ENCODE measurements at regions not wholly inside any gene's neighbourhood (a gene's known extent, or its start where the extent isn't known, plus 50 kb on each side); places are given as distances from the start of the nearest gene placed in this dataset.
"Not testable (repeated sequence)": the region's sequence is repeated elsewhere in the genome, so short reads cannot be mapped to it uniquely, and the experiment has no call there.

DNA sequence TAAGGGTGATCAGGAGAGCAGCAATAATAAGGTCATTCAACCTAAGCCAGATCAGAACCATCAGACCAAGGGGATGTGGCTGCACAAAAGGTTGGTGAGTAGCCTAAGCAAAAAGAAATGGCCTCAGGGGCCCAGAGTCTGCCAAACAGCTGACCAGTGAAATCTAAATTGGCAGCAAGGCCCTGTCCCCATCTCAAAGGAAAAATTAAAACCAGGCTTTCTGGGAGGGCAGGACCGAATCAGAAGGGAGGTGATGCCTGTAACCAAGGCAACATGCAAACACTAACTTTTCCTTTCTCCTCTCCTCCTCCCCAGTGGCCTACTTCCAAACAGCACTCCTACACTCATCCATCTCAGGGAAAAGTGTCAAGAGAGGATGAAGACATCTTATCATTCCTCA lies 256.4 kb downstream of the NUAK1 start:
- H3K4me1 Mint-ChIP-seq, result no peaks in the 10 kb centered on the region
- H3K36me3 Mint-ChIP-seq, result no peaks in the 10 kb centered on the region
- TF ChIP-seq, protein P1, sequence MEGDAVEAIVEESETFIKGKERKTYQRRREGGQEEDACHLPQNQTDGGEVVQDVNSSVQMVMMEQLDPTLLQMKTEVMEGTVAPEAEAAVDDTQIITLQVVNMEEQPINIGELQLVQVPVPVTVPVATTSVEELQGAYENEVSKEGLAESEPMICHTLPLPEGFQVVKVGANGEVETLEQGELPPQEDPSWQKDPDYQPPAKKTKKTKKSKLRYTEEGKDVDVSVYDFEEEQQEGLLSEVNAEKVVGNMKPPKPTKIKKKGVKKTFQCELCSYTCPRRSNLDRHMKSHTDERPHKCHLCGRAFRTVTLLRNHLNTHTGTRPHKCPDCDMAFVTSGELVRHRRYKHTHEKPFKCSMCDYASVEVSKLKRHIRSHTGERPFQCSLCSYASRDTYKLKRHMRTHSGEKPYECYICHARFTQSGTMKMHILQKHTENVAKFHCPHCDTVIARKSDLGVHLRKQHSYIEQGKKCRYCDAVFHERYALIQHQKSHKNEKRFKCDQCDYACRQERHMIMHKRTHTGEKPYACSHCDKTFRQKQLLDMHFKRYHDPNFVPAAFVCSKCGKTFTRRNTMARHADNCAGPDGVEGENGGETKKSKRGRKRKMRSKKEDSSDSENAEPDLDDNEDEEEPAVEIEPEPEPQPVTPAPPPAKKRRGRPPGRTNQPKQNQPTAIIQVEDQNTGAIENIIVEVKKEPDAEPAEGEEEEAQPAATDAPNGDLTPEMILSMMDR (IDR thresholded peaks at IDR 0.05), result no peak
- intact Hi-C loops (cut with micrococcal nuclease), result no loop called here
- H3K36me3 ChIP-seq (ENCODE audit: control insufficient read depth, insufficient read depth, low read length), result no peaks in the 10 kb centered on the region
- no peaks in the 10 kb centered on the region for H3K27me3 ChIP-seq (ENCODE audit: control insufficient read depth, insufficient read depth, low read length)
- H3K4me3 Mint-ChIP-seq, result no peak overlapping the region
- no peak for DNase-seq
- peaks cover 0 to 10% of the 10 kb centered on the region in 2 donors for H3K27me3 Mint-ChIP-seq (ENCODE audit: low read depth in 2 of 2)
- no peak overlapping the region for H3K4me3 ChIP-seq (ENCODE audit: low read length)
- no peaks in the 10 kb centered on the region for H3K9me3 ChIP-seq (ENCODE audit: control insufficient read depth, insufficient read depth, low read length)
- no peaks in the 10 kb centered on the region for H3K4me1 ChIP-seq (ENCODE audit: control insufficient read depth, insufficient read depth, low read length)
- ATAC-seq, result no peak
- no peak overlapping the region for H3K27ac Mint-ChIP-seq
- H3K9me3 Mint-ChIP-seq, result peaks cover 0 to 2% of the 10 kb centered on the region in 2 donors
- WGBS (ENCODE audit: insufficient coverage), result 80% methylated on average over 1 of the region's 1 CpG
- no peak overlapping the region for H3K27ac ChIP-seq (ENCODE audit: low read length)

DNA sequence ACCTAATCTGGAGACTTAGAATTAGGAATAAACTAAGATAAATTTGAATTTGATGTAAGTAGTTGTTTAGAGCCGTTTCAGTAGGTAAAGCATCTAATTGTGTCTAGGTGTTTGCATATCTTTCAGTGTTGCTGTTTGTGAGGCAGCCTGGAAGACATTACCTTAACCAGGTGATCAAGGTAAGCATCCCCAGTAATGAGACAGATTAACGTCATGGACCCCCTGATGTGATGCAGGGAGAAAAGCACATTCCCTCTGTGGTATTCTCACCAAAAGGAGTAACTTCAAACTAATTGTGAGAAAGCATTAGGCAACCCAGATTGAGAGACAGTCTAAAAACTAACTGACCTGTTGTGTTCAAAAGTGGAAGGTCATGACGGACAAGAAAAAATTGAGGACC lies 251.6 kb downstream of the NUAK1 start:
- no peaks in the 10 kb centered on the region for H3K4me1 ChIP-seq (ENCODE audit: control insufficient read depth, insufficient read depth, low read length)
- TF ChIP-seq, protein P1 (IDR thresholded peaks at IDR 0.05), result no peak
- Mint-ChIP-seq H3K4me1 (no peaks in the 10 kb centered on the region), H3K4me3 (no peak overlapping the region), H3K27me3 (ENCODE audit: low read depth in 2 of 2) (peaks cover 0 to 8% of the 10 kb centered on the region in 2 donors), H3K27ac (no peak overlapping the region), H3K9me3 (no peaks in the 10 kb centered on the region), H3K36me3 (no peaks in the 10 kb centered on the region)
- no peaks in the 10 kb centered on the region for H3K9me3 ChIP-seq (ENCODE audit: control insufficient read depth, insufficient read depth, low read length)
- 80% methylated on average over 3 of the region's 3 CpGs for WGBS (ENCODE audit: insufficient coverage)
- intact Hi-C loops (cut with micrococcal nuclease), result no loop called here
- no peak for ATAC-seq
- no peak for DNase-seq
- H3K4me3 ChIP-seq (ENCODE audit: low read length), result no peak overlapping the region
- H3K27ac ChIP-seq (ENCODE audit: low read length), result no peak overlapping the region
- H3K27me3 ChIP-seq (ENCODE audit: control insufficient read depth, insufficient read depth, low read length), result no peaks in the 10 kb centered on the region
- H3K36me3 ChIP-seq (ENCODE audit: control insufficient read depth, insufficient read depth, low read length), result no peaks in the 10 kb centered on the region

DNA sequence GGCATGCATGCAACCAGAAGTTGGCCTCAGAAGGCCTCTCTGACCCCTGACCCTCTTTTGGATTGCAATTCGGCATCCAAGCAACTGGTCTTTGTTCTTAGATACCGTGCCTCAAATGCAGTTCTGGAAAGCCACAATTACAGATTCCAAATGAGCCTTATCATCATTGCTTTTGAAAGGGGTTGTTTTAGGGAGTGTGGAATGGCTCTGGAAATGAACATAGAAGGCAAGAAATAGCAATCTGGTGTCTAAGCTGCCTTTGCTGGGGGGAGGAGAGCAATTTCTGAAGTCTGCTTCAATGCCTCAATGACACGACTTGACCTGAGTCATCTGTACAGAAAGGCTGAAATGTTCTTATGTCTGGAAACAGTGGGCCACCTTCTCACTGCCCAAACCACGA lies 250.1 kb downstream of the NUAK1 start:
- Mint-ChIP-seq H3K27ac (no peak overlapping the region), H3K4me3 (no peak overlapping the region), H3K27me3 (ENCODE audit: low read depth in 2 of 2) (peaks cover 0 to 8% of the 10 kb centered on the region in 2 donors), H3K9me3 (no peaks in the 10 kb centered on the region), H3K4me1 (no peaks in the 10 kb centered on the region), H3K36me3 (no peaks in the 10 kb centered on the region)
- Histone ChIP-seq H3K4me1 (ENCODE audit: control insufficient read depth, insufficient read depth, low read length) (no peaks in the 10 kb centered on the region), H3K36me3 (ENCODE audit: control insufficient read depth, insufficient read depth, low read length) (no peaks in the 10 kb centered on the region), H3K27me3 (ENCODE audit: control insufficient read depth, insufficient read depth, low read length) (no peaks in the 10 kb centered on the region), H3K27ac (ENCODE audit: low read length) (no peak overlapping the region), H3K9me3 (ENCODE audit: control insufficient read depth, insufficient read depth, low read length) (no peaks in the 10 kb centered on the region), H3K4me3 (ENCODE audit: low read length) (no peak overlapping the region)
- no peak for DNase-seq
- 83% methylated on average over 4 of the region's 4 CpGs for WGBS (ENCODE audit: insufficient coverage)
- TF ChIP-seq, protein P1 (IDR thresholded peaks at IDR 0.05), result no peak
- intact Hi-C loops (cut with micrococcal nuclease), result no loop called here
- no peak for ATAC-seq

DNA sequence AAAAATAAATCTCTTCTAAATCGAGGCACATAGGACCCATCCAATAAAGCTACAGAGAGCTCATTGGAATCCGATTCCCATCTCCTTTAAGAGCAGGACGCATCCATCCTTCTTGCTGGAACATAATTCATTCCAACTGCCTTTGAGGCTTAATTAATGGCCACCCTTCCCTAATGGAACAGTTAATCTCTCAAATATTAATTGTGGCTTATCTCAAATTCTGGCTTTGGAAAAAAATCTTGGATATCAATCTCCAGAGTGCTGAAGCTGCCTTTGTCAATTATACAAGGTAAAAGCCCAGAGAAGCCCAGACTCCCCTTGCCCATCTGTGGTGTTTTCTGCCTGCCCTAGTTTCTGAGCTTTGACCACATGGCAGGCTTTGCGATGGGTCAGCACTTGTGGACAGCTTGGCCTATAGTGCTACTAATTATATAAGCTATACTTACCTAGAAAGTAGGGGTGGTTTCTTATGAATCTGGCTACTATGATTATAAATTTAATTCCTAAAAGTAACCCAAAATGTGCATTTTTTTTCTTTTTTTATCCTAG lies 246.3 kb downstream of the NUAK1 start:
- intact Hi-C loops (cut with micrococcal nuclease), result no loop called here
- no peaks in the 10 kb centered on the region for H3K9me3 ChIP-seq (ENCODE audit: control insufficient read depth, insufficient read depth, low read length)
- H3K4me1 ChIP-seq (ENCODE audit: control insufficient read depth, insufficient read depth, low read length), result no peaks in the 10 kb centered on the region
- DNase-seq, result no peak
- H3K27me3 ChIP-seq (ENCODE audit: control insufficient read depth, insufficient read depth, low read length), result no peaks in the 10 kb centered on the region
- no peak overlapping the region for H3K4me3 ChIP-seq (ENCODE audit: low read length)
- no peaks in the 10 kb centered on the region for H3K36me3 ChIP-seq (ENCODE audit: control insufficient read depth, insufficient read depth, low read length)
- H3K4me1 Mint-ChIP-seq, result no peaks in the 10 kb centered on the region
- no peak overlapping the region for H3K27ac ChIP-seq (ENCODE audit: low read length)
- H3K36me3 Mint-ChIP-seq, result no peaks in the 10 kb centered on the region
- WGBS (ENCODE audit: insufficient coverage), result 78% methylated on average over 4 of the region's 4 CpGs
- H3K9me3 Mint-ChIP-seq, result no peaks in the 10 kb centered on the region
- H3K27me3 Mint-ChIP-seq (ENCODE audit: low read depth in 2 of 2), result no peaks in the 10 kb centered on the region
- no peak for ATAC-seq
- no peak overlapping the region for H3K4me3 Mint-ChIP-seq
- no peak overlapping the region for H3K27ac Mint-ChIP-seq
- TF ChIP-seq, protein P1 (IDR thresholded peaks at IDR 0.05), result no peak

DNA sequence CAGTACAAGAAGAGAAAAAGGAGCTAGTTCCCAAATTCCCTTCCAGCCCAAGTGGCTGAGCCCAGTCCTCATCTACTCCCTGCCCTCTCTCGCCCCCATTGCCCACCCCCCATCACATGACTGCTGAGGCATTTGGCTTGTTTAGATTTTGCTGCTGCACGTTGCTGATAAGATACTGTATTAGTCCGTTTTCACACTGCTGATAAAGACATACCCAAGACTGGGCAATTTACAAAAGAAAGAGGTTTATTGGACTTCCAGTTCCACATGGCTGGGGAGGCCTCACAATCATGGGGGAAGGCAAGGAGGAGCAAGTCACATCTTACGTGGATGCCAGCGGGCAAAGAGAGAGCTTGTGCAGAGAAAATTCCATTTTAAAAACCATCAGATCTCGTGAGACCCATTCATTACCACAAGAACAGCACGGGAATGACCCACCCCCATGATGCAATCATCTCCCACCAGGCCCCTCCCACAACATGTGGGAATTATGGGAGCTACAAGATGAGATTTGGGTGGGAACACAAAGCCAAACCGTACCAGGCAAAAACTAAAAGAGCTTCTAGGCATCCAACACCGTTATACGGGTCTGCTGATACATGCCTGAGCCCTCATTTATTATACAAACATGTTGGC lies 243.4 kb downstream of the NUAK1 start:
- intact Hi-C loops (cut with micrococcal nuclease); H3K27ac Mint-ChIP-seq; H3K4me3 ChIP-seq (ENCODE audit: low read length); H3K27me3 ChIP-seq (ENCODE audit: control insufficient read depth, insufficient read depth, low read length); H3K9me3 Mint-ChIP-seq; H3K4me1 Mint-ChIP-seq; H3K27me3 Mint-ChIP-seq (ENCODE audit: low read depth in 2 of 2); DNase-seq; H3K4me1 ChIP-seq (ENCODE audit: control insufficient read depth, insufficient read depth, low read length); H3K27ac ChIP-seq (ENCODE audit: low read length); H3K36me3 ChIP-seq (ENCODE audit: control insufficient read depth, insufficient read depth, low read length); ATAC-seq; H3K4me3 Mint-ChIP-seq; H3K36me3 Mint-ChIP-seq; H3K9me3 ChIP-seq (ENCODE audit: control insufficient read depth, insufficient read depth, low read length): not testable (repeated sequence)
- 82% methylated on average over 9 of the region's 10 CpGs for WGBS (ENCODE audit: insufficient coverage)

Measured in natural killer cell (primary cell).